ENCODE measurements at regions not wholly inside any gene's neighbourhood (a gene's known extent, or its start where the extent isn't known, plus 50 kb on each side); places are given as distances from the start of the nearest gene placed in this dataset.

DNA sequence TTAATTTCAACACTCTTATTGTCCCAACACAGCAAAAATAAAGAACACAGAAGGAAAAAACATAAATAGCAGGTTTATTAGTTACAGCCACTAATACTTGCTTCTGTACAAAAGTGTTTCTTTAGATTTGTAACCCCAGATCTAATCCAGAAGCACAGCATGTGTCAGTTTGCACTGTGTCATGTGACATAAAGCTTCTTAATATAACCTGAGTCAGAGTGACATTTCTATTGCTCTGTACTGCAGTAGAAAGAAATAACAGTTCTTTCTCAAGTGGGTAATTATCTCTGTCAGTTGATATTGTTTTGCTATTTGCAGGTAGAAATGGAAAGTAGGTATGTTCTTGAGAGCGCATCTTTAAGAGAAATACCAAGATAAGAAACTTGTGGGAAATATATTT is 422.5 kb downstream of the ZIC3 start:
- TF ChIP-seq, protein P1, sequence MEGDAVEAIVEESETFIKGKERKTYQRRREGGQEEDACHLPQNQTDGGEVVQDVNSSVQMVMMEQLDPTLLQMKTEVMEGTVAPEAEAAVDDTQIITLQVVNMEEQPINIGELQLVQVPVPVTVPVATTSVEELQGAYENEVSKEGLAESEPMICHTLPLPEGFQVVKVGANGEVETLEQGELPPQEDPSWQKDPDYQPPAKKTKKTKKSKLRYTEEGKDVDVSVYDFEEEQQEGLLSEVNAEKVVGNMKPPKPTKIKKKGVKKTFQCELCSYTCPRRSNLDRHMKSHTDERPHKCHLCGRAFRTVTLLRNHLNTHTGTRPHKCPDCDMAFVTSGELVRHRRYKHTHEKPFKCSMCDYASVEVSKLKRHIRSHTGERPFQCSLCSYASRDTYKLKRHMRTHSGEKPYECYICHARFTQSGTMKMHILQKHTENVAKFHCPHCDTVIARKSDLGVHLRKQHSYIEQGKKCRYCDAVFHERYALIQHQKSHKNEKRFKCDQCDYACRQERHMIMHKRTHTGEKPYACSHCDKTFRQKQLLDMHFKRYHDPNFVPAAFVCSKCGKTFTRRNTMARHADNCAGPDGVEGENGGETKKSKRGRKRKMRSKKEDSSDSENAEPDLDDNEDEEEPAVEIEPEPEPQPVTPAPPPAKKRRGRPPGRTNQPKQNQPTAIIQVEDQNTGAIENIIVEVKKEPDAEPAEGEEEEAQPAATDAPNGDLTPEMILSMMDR (IDR thresholded peaks at IDR 0.05), result no peak
- TF ChIP-seq POLR2A (IDR thresholded peaks at IDR 0.05), result no peak
- no peak for TF ChIP-seq EP300 (IDR thresholded peaks at IDR 0.05)
- no peak for TF ChIP-seq POLR2AphosphoS5 (IDR thresholded peaks at IDR 0.05)
